ENCODE measurements at regions not wholly inside any gene's neighbourhood (a gene's known extent, or its start where the extent isn't known, plus 50 kb on each side); places are given as distances from the start of the nearest gene placed in this dataset.

DNA sequence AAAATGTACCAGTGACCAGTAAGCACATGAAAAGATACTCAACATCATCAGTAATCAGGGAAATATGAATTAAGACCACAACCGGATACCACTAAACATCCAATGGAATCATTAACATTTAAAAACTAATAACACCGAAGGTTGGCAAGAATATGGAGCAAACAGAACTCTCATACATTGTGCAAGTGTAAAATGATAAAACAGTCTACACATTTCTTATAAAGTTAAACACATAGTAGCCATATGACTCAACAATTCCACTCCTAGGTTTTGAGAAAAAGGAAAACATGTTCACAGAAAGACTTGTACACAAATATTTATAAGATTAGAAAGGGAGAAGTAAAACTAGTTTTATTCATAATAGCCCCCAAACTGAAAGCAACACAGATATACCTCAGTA, 60.3 kb upstream of the SLCO2A1 start:
- H3K9ac ChIP-seq (ENCODE audit: low read depth, low read length, poor library complexity, severe bottlenecking) = no peak overlapping the region
- H3F3A ChIP-seq (ENCODE audit: low read depth) = no peaks in the 10 kb centered on the region
- TF ChIP-seq, protein P1, sequence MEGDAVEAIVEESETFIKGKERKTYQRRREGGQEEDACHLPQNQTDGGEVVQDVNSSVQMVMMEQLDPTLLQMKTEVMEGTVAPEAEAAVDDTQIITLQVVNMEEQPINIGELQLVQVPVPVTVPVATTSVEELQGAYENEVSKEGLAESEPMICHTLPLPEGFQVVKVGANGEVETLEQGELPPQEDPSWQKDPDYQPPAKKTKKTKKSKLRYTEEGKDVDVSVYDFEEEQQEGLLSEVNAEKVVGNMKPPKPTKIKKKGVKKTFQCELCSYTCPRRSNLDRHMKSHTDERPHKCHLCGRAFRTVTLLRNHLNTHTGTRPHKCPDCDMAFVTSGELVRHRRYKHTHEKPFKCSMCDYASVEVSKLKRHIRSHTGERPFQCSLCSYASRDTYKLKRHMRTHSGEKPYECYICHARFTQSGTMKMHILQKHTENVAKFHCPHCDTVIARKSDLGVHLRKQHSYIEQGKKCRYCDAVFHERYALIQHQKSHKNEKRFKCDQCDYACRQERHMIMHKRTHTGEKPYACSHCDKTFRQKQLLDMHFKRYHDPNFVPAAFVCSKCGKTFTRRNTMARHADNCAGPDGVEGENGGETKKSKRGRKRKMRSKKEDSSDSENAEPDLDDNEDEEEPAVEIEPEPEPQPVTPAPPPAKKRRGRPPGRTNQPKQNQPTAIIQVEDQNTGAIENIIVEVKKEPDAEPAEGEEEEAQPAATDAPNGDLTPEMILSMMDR (conservative IDR thresholded peaks at IDR 0.05; ENCODE audit: low read length) = no peak
- no peak for TF ChIP-seq EZH2phosphoT487 (IDR thresholded peaks at IDR 0.05; ENCODE audit: borderline replicate concordance)
- no peak overlapping the region for H2AFZ ChIP-seq (ENCODE audit: low read length)
- no peaks in the 10 kb centered on the region for H3K27me3 ChIP-seq (ENCODE audit: insufficient read depth, low read length, poor library complexity, severe bottlenecking)
- peaks cover 2% of the 10 kb centered on the region for H3K4me1 ChIP-seq (ENCODE audit: insufficient read depth, low read length, poor library complexity, severe bottlenecking)
- H3K36me3 ChIP-seq (ENCODE audit: insufficient read depth, low read length) = no peaks in the 10 kb centered on the region
- no peaks in the 10 kb centered on the region for H4K20me1 ChIP-seq (ENCODE audit: insufficient read depth, low read length, poor library complexity, severe bottlenecking)
- H3K9me2 ChIP-seq (replicated peaks; ENCODE audit: low read depth, low read length) = no peaks in the 10 kb centered on the region
- H3K4me3 ChIP-seq (ENCODE audit: low read length, poor library complexity, severe bottlenecking) = no peak overlapping the region
- H3K9me3 ChIP-seq (ENCODE audit: insufficient read depth, low read depth, low read length) = peaks cover 6% of the 10 kb centered on the region; the same call in 1 of the 2 replicates
- no peaks in the 10 kb centered on the region for H3K79me2 ChIP-seq (ENCODE audit: insufficient read depth, low read length)
- H3K4me2 ChIP-seq (ENCODE audit: low read depth, low read length, poor library complexity, severe bottlenecking) = no peak overlapping the region

DNA sequence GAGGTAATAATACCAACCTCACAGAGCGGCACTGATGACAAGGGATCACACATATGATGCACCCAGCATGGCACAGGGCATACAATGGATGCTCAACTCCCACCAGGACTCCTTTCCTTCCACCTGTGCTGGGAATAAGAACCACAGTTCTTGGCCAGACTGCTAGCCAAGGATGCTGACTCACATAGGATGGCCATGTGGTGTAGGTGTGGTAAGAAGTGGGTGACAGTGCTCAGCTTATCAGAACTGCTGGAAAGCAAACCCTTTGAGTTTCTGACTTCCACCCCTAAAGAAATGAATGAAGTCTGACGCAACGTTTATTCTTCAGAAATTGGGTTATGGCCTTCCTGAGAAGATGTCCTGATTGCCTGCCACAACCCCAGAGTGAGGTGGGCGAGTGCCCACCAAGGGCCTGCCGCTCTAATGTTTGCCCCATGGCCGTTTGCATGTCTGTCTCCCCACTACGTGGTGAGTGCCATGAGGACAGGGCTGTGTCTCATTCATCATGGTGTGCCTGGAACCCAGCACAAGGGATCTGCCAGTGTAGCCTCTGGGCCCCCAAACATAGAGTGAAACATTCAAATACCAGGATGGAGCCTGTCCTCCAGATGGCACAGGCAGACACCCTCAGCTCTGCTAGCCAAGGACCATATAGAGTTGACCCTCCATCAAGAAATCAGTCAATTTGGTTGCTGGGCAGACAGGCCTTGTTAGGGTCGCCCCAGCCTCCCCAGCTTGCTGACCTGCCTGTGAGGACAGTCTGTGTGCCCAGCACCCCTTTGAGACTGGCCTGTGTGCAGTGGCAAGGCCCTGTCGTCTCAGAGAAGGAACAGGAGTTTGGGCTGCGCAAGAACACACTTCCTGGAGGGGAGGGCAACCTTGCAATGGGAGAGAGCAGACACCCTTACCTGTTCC, 57.6 kb upstream of the SLCO2A1 start:
- no peaks in the 10 kb centered on the region for H3F3A ChIP-seq (ENCODE audit: low read depth)
- H3K4me2 ChIP-seq (ENCODE audit: low read depth, low read length, poor library complexity, severe bottlenecking) = no peak overlapping the region
- no peaks in the 10 kb centered on the region for H3K27me3 ChIP-seq (ENCODE audit: insufficient read depth, low read length, poor library complexity, severe bottlenecking)
- H3K36me3 ChIP-seq (ENCODE audit: insufficient read depth, low read length) = no peaks in the 10 kb centered on the region
- no peaks in the 10 kb centered on the region for H3K9me2 ChIP-seq (replicated peaks; ENCODE audit: low read depth, low read length)
- H3K4me1 ChIP-seq (ENCODE audit: insufficient read depth, low read length, poor library complexity, severe bottlenecking) = no peaks in the 10 kb centered on the region
- no peak overlapping the region for H3K9ac ChIP-seq (ENCODE audit: low read depth, low read length, poor library complexity, severe bottlenecking)
- no peak overlapping the region for H2AFZ ChIP-seq (ENCODE audit: low read length)
- no peak overlapping the region for H3K4me3 ChIP-seq (ENCODE audit: low read length, poor library complexity, severe bottlenecking)
- TF ChIP-seq EZH2phosphoT487 (IDR thresholded peaks at IDR 0.05; ENCODE audit: borderline replicate concordance) = no peak
- TF ChIP-seq, protein P1 (conservative IDR thresholded peaks at IDR 0.05; ENCODE audit: low read length) = no peak
- no peaks in the 10 kb centered on the region for H3K9me3 ChIP-seq (ENCODE audit: insufficient read depth, low read depth, low read length)
- H3K79me2 ChIP-seq (ENCODE audit: insufficient read depth, low read length) = no peaks in the 10 kb centered on the region
- H4K20me1 ChIP-seq (ENCODE audit: insufficient read depth, low read length, poor library complexity, severe bottlenecking) = no peaks in the 10 kb centered on the region

DNA sequence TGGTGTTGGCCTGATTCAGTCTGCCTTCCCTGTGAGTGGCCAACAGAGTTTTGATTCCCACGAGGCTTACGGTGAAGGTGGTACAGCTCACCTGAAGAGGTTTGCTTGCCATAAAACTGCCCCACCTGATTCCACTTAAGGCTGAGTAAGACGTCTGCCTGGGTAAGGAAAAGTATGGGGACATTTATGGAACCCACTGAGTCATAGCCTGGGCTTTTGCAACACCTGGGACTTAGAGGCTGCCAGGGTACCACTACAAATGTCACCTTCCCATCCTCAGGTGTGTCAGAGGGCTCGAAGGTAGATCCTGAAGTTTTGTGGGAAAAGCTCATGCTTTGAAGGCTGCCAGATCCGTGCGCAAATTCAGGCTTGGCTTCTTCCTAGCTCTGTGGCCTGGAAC, 56.9 kb upstream of the SLCO2A1 start:
- no peaks in the 10 kb centered on the region for H3K27me3 ChIP-seq (ENCODE audit: insufficient read depth, low read length, poor library complexity, severe bottlenecking)
- H3K9ac ChIP-seq (ENCODE audit: low read depth, low read length, poor library complexity, severe bottlenecking) = no peak overlapping the region
- no peak overlapping the region for H2AFZ ChIP-seq (ENCODE audit: low read length)
- no peaks in the 10 kb centered on the region for H3K79me2 ChIP-seq (ENCODE audit: insufficient read depth, low read length)
- no peaks in the 10 kb centered on the region for H3K9me2 ChIP-seq (replicated peaks; ENCODE audit: low read depth, low read length)
- no peaks in the 10 kb centered on the region for H3K9me3 ChIP-seq (ENCODE audit: insufficient read depth, low read depth, low read length)
- H4K20me1 ChIP-seq (ENCODE audit: insufficient read depth, low read length, poor library complexity, severe bottlenecking) = no peaks in the 10 kb centered on the region
- H3K4me2 ChIP-seq (ENCODE audit: low read depth, low read length, poor library complexity, severe bottlenecking) = no peak overlapping the region
- H3K4me3 ChIP-seq (ENCODE audit: low read length, poor library complexity, severe bottlenecking) = no peak overlapping the region
- no peaks in the 10 kb centered on the region for H3F3A ChIP-seq (ENCODE audit: low read depth)
- H3K4me1 ChIP-seq (ENCODE audit: insufficient read depth, low read length, poor library complexity, severe bottlenecking) = no peaks in the 10 kb centered on the region
- no peak for TF ChIP-seq EZH2phosphoT487 (IDR thresholded peaks at IDR 0.05; ENCODE audit: borderline replicate concordance)
- TF ChIP-seq, protein P1 (conservative IDR thresholded peaks at IDR 0.05; ENCODE audit: low read length) = no peak
- no peaks in the 10 kb centered on the region for H3K36me3 ChIP-seq (ENCODE audit: insufficient read depth, low read length)
